Ovary (tissue), 3 donors: ENCODE measurements at regions not wholly inside any gene's neighbourhood (a gene's known extent, or its start where the extent isn't known, plus 50 kb on each side); places are given as distances from the start of the nearest gene placed in this dataset.

Experiments used
- POLR2A ChIP-seq: fragments of 450-650 bp; IDR thresholded peaks from one replicate; pipeline ENCODE4 v1.6.1; 2017; ENCODE audit warnings: antibody characterized with exemption, mild to moderate bottlenecking, moderate library complexity
- TF ChIP-seq, protein P1 (sequence below), 3 donors: fragments of 450-650 bp in 2 of 3; fragments of 200-600 bp in 1 of 3; IDR thresholded peaks; one replicate each; pipeline versions ENCODE4 v1.5.1 to v1.8.0; 2016 to 2022; ENCODE audit warnings: antibody characterized with exemption in 3 of 3, mild to moderate bottlenecking in 1 of 3
- donor health status: DM: no; HTN: no; CAD: no.

DNA sequence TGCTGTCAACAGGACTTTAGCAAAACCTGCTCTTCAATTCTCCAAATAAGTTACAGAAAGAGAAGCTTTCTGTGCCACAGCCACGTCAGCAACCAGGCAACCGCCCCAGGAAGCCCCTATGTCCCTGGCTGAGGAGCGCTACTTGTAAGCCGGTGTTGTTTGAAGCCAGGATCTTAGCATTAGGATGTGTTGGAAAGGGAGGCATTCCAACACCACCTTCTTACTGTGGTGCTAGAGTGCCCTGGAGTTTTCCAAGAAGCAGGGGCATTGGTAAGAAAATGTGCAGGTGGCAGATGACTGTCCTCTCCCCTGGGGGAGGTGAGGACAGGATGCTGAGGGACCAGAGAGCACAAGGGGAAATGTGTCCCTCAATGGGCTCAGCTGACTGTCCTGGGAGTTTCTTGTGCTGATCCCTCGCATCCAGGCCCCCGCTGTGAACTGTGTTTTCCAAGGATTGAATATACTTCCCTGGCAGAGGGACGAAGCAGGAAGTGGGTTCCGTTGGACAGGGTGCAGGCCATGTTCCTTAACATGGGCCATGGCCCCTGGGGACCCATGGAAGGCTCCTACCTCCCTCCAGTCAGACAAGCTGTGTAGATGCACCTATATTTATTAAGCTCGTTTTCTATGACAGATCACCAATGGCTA, 139.6 kb upstream of the GDF10 start:
- TF ChIP-seq, protein P1, sequence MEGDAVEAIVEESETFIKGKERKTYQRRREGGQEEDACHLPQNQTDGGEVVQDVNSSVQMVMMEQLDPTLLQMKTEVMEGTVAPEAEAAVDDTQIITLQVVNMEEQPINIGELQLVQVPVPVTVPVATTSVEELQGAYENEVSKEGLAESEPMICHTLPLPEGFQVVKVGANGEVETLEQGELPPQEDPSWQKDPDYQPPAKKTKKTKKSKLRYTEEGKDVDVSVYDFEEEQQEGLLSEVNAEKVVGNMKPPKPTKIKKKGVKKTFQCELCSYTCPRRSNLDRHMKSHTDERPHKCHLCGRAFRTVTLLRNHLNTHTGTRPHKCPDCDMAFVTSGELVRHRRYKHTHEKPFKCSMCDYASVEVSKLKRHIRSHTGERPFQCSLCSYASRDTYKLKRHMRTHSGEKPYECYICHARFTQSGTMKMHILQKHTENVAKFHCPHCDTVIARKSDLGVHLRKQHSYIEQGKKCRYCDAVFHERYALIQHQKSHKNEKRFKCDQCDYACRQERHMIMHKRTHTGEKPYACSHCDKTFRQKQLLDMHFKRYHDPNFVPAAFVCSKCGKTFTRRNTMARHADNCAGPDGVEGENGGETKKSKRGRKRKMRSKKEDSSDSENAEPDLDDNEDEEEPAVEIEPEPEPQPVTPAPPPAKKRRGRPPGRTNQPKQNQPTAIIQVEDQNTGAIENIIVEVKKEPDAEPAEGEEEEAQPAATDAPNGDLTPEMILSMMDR (IDR thresholded peaks at IDR 0.05): no peak
- no peak for TF ChIP-seq POLR2A
